IMR-90 (cell line): ENCODE measurements at regions not wholly inside any gene's neighbourhood (a gene's known extent, or its start where the extent isn't known, plus 50 kb on each side); places are given as distances from the start of the nearest gene placed in this dataset.

Source experiments
- ATAC-seq: fragments of 200-7000 bp; cut with Tn5 transposase; 2 replicates; pipeline ENCODE4 v1.9.1; 2020; ENCODE audit warnings: low read depth, mild to moderate bottlenecking, moderate library complexity
- BruUV-seq: library from RNA; stranded (reverse); fragments of 400-500 nt; replicated peaks from 2 replicates; lab custom pipeline; 2021; lab: Mats Ljungman, UMichigan
- CTCF ChIA-PET: fragments of 300-600 bp; formaldehyde crosslinking; extraction: SDS; loops from one replicate; lab custom pipeline; 2021; ENCODE audit warnings: antibody characterized with exemption; lab: Yijun Ruan, JAX
- POLR2A ChIA-PET: fragments of 300-600 bp; sonication (Branson Sonifier 250); formaldehyde crosslinking; loops from one replicate; lab custom pipeline; 2022; ENCODE audit warnings: antibody characterized with exemption; ENCODE audit not compliant: unreplicated experiment; lab: Charles Lee
- DNase-seq: peaks from one replicate; pipeline ENCODE4 v3.0.0; 2013
- H2AFZ ChIP-seq: replicated peaks from 2 replicates; pipeline ENCODE3; 2013; ENCODE audit warnings: low read length, mild to moderate bottlenecking; ENCODE audit not compliant: poor library complexity
- H2AK5ac ChIP-seq: 2 replicates; pipeline ENCODE4 v1.6.1; 2013; ENCODE audit warnings: low read depth, low read length, inconsistent platforms
- H2AK9ac ChIP-seq: replicated peaks from 2 replicates; pipeline ENCODE3; 2013; ENCODE audit warnings: mild to moderate bottlenecking, low read depth, low read length, moderate library complexity; ENCODE audit not compliant: poor library complexity
- H2BK120ac ChIP-seq: 2 replicates; pipeline ENCODE4 v1.6.1; 2013; ENCODE audit warnings: low read depth, low read length, inconsistent platforms
- H2BK15ac ChIP-seq: 3 replicates; pipeline ENCODE4 v1.6.1; 2013; ENCODE audit warnings: low read depth, low read length, inconsistent platforms
- H2BK20ac ChIP-seq: 2 replicates; pipeline ENCODE4 v1.6.1; 2013; ENCODE audit warnings: low read depth, mild to moderate bottlenecking, inconsistent platforms, low read length, moderate library complexity
- H2BK5ac ChIP-seq: 2 replicates; pipeline ENCODE4 v1.6.1; 2013; ENCODE audit warnings: mild to moderate bottlenecking, low read depth, low read length, inconsistent platforms; ENCODE audit not compliant: poor library complexity, severe bottlenecking
- H3K14ac ChIP-seq: replicated peaks from 2 replicates; pipeline ENCODE4 v1.6.1; 2013; ENCODE audit warnings: low read depth, low read length, inconsistent platforms
- H3K18ac ChIP-seq: 2 replicates; pipeline ENCODE4 v1.6.1; 2013; ENCODE audit warnings: low read depth, low read length, control low read depth
- H3K23ac ChIP-seq: 2 replicates; pipeline ENCODE4 v1.6.1; 2013; ENCODE audit warnings: low read depth, low read length, inconsistent platforms
- H3K27ac ChIP-seq: 2 replicates; pipeline ENCODE4 v1.5.1; 2013; ENCODE audit warnings: mild to moderate bottlenecking, control low read depth, low read length; ENCODE audit not compliant: insufficient read depth
- H3K27me3 ChIP-seq: 2 replicates; pipeline ENCODE4 v1.6.1; 2013; ENCODE audit warnings: low read length; ENCODE audit not compliant: control insufficient read depth, insufficient read depth
- H3K36me3 ChIP-seq: 2 replicates; pipeline ENCODE4 v1.6.1; 2013; ENCODE audit warnings: low read length, mixed read lengths; ENCODE audit not compliant: control insufficient read depth, insufficient read depth
- H3K4ac ChIP-seq: 2 replicates; pipeline ENCODE4 v1.6.1; 2013; ENCODE audit warnings: low read depth, low read length, inconsistent platforms
- H3K4me1 ChIP-seq: 2 replicates; pipeline ENCODE4 v1.6.1; 2013; ENCODE audit warnings: low read length, mixed read lengths; ENCODE audit not compliant: control insufficient read depth, insufficient read depth
- H3K4me2 ChIP-seq: 2 replicates; pipeline ENCODE4 v1.6.1; 2013; ENCODE audit warnings: low read depth, mild to moderate bottlenecking, control low read depth, low read length, moderate library complexity
- H3K4me3 ChIP-seq: 2 replicates; pipeline ENCODE4 v1.5.1; 2013; ENCODE audit warnings: low read depth, mild to moderate bottlenecking, control low read depth, low read length, moderate library complexity; ENCODE audit not compliant: insufficient read depth
- H3K56ac ChIP-seq: 2 replicates; pipeline ENCODE4 v1.6.1; 2013; ENCODE audit warnings: low read length, inconsistent platforms; ENCODE audit not compliant: insufficient read depth; ENCODE audit errors: extremely low read depth
- H3K79me1 ChIP-seq, 2 experiments: 2 replicates each; pipeline ENCODE4 v1.6.1; 2013; ENCODE audit warnings: low read length in 2 of 2, inconsistent platforms in 1 of 2, low read depth in 1 of 2
- H3K9ac ChIP-seq: 2 replicates; pipeline ENCODE4 v1.6.1; 2013; ENCODE audit warnings: low read depth, low read length, control low read depth
- H3K9me1 ChIP-seq: 2 replicates; pipeline ENCODE4 v1.6.1; 2013; ENCODE audit warnings: low read length, inconsistent platforms; ENCODE audit not compliant: insufficient read depth
- H3K9me3 ChIP-seq: 2 replicates; pipeline ENCODE4 v1.6.1; 2013; ENCODE audit warnings: low read length; ENCODE audit not compliant: control insufficient read depth, insufficient read depth
- H4K20me1 ChIP-seq: 2 replicates; pipeline ENCODE4 v1.6.1; 2013; ENCODE audit warnings: low read length, inconsistent platforms; ENCODE audit not compliant: insufficient read depth
- H4K5ac ChIP-seq: 2 replicates; pipeline ENCODE4 v1.6.1; 2013; ENCODE audit warnings: mild to moderate bottlenecking, low read depth, low read length, control low read depth
- H4K8ac ChIP-seq, 2 experiments: 2 replicates each; pipeline ENCODE4 v1.6.1; 2013; ENCODE audit warnings: low read depth in 2 of 2, low read length in 2 of 2, control low read depth in 1 of 2, inconsistent platforms in 1 of 2
- H4K91ac ChIP-seq: 2 replicates; pipeline ENCODE4 v1.6.1; 2013; ENCODE audit warnings: low read depth, low read length, inconsistent platforms; ENCODE audit not compliant: insufficient read depth
- CTCF ChIP-seq: conservative IDR thresholded peaks from 2 replicates; pipeline ENCODE4 v1.5.1; 2012; ENCODE audit warnings: mild to moderate bottlenecking, low read depth, low read length, improper control_type of control experiment
- MAZ ChIP-seq: IDR thresholded peaks from 2 replicates; pipeline ENCODE4 v1.6.1; 2012; ENCODE audit warnings: low read depth, mild to moderate bottlenecking, low read length, improper control_type of control experiment, moderate library complexity, borderline replicate concordance
- NFE2L2 ChIP-seq: fragments of 150-350 bp; IDR thresholded peaks from 2 replicates; pipeline ENCODE4 v1.6.1; 2016; ENCODE audit warnings: low read depth, mild to moderate bottlenecking, low read length
- RAD21 ChIP-seq: IDR thresholded peaks from 2 replicates; pipeline ENCODE4 v1.6.1; 2012; ENCODE audit warnings: low read length, improper control_type of control experiment
- RCOR1 ChIP-seq: IDR thresholded peaks from 2 replicates; pipeline ENCODE4 v1.6.1; 2012; ENCODE audit warnings: mild to moderate bottlenecking, low read length, improper control_type of control experiment; ENCODE audit not compliant: insufficient replicate concordance
- WGBS, 2 experiments: methylation state at CpG; one replicate each; pipeline versions ENCODE4 v1.1.5 to v1.1.7; 2013; ENCODE audit warnings: missing lambda C conversion rate in 2 of 2; ENCODE audit not compliant: insufficient read length in 1 of 2; ENCODE audit errors: extremely low coverage in 2 of 2; 5-methylcytosine and 5-hydroxymethylcytosine counted together
- dilution Hi-C: fragments of 300-500 bp; cut with HindIII; formaldehyde crosslinking; loops from one replicate; pipeline ENCODE4 v1.14.3; 2018; ENCODE audit warnings: low sequenced_read_pairs; ENCODE audit not compliant: unreplicated experiment
- in situ Hi-C: fragments of 300-500 bp; cut with MboI; formaldehyde crosslinking; loops from 3 replicates; pipeline ENCODE4 v1.14.3; 2019; ENCODE audit warnings: low sequenced_read_pairs, inconsistent platforms, mixed read lengths
- intact Hi-C: fragments of 100-400 bp; cut with micrococcal nuclease; formaldehyde crosslinking; loops from 2 replicates; pipeline ENCODE4 v1.10.0; 2022

GRCh38 chr2:503288-503999 lies 173.8 kb downstream of the TMEM18 start:
- 86% methylated on average over 17 of the region's 41 CpGs; no CpG with 5 or more reads in 1 of the 2 experiments for WGBS, 2 experiments
- intact Hi-C loops: no loop called here

More at GRCh38 chr2:503288-503999, 173.8 kb downstream of the TMEM18 start:
- Histone ChIP-seq H4K5ac (no peak overlapping the region), H4K8ac (no peak overlapping the region), H3K4me1 (no peaks in the 10 kb centered on the region), H4K20me1 (no peaks in the 10 kb centered on the region), H3K14ac (no peak overlapping the region), H2BK15ac (no peak overlapping the region), H2BK5ac (no peak overlapping the region), H2AK5ac (no peak overlapping the region), H3K27ac (no peak overlapping the region), H3K9me1 (no peaks in the 10 kb centered on the region), H3K18ac (no peak overlapping the region), H2AK9ac (no peak overlapping the region), H3K9me3 (peaks cover 47% of the 10 kb centered on the region), H3K56ac (no peak overlapping the region), H3K23ac (no peak overlapping the region), H3K4ac (no peak overlapping the region), H3K4me2 (no peak overlapping the region), H2BK120ac (no peak overlapping the region), H3K27me3 (no peaks in the 10 kb centered on the region), H3K9ac (no peak overlapping the region), H2BK20ac (no peak overlapping the region), H3K4me3 (no peak overlapping the region), H3K79me1 (no peaks in the 10 kb centered on the region), H3K36me3 (no peaks in the 10 kb centered on the region), H2AFZ (no peak overlapping the region), H4K91ac (no peak overlapping the region)
- ChIA-PET CTCF (no interaction called here), POLR2A (no interaction called here)
- dilution Hi-C loops: no loop called here
- BruUV-seq: no TSS peak
- ATAC-seq (no peak), DNase-seq (no peak)
- no peak for TF ChIP-seq RCOR1
- no peak for TF ChIP-seq NFE2L2
- TF ChIP-seq RAD21: no peak
- no peak for TF ChIP-seq CTCF
- TF ChIP-seq MAZ: no peak
- in situ Hi-C loops: no loop called here
